Endothelial cell of umbilical vein (primary cell): ENCODE measurements at regions not wholly inside any gene's neighbourhood (a gene's known extent, or its start where the extent isn't known, plus 50 kb on each side); places are given as distances from the start of the nearest gene placed in this dataset.

ENCODE experiments used
- BruUV-seq: library from RNA; stranded (reverse); fragments of 400-500 nt; replicated peaks from 2 replicates; lab custom pipeline; 2021; lab: Mats Ljungman, UMichigan
- CTCF ChIA-PET: fragments of 300-600, 350-600 bp; sonication (Branson Sonifier 250); formaldehyde crosslinking; loops from one replicate; lab custom pipeline; 2021; ENCODE audit warnings: antibody characterized with exemption, inconsistent platforms; lab: Charles Lee
- POLR2A ChIA-PET: fragments of 300-600, 350-600 bp; sonication (Branson Sonifier 250); formaldehyde crosslinking; loops from one replicate; lab custom pipeline; 2021; ENCODE audit warnings: antibody characterized with exemption, inconsistent platforms; lab: Charles Lee
- DNase-seq: peaks from one replicate; pipeline ENCODE4 v3.0.0-alpha.2; 2011; ENCODE audit warnings: low read depth, low spot score
- FAIRE-seq: peaks from 2 replicates; lab custom pipeline; 2011; peaks lifted over from hg19 to GRCh38; lab: Jason Lieb, UNC
- H2AFZ ChIP-seq: 2 replicates; pipeline ENCODE4 v1.6.0; 2012; ENCODE audit warnings: low read depth, low read length, control low read depth, inconsistent platforms
- H3K27ac ChIP-seq: 2 replicates; pipeline ENCODE4 v1.5.1; 2011; ENCODE audit warnings: low read depth, mild to moderate bottlenecking, control low read depth, low read length, moderate library complexity; ENCODE audit not compliant: insufficient read depth
- H3K27me3 ChIP-seq, 2 experiments: 2 replicates each; pipeline versions ENCODE4 v1.6.0 to v1.6.1; 2011; ENCODE audit warnings: low read length in 2 of 2, mixed read lengths in 1 of 2; ENCODE audit not compliant: control insufficient read depth in 2 of 2, insufficient read depth in 2 of 2
- H3K36me3 ChIP-seq, 2 experiments: 2 replicates in 1 of 2; 3 replicates in 1 of 2; pipeline ENCODE4 v1.5.1; 2011; ENCODE audit warnings: low read length in 2 of 2, mild to moderate bottlenecking in 1 of 2, moderate library complexity in 1 of 2; ENCODE audit not compliant: control insufficient read depth in 2 of 2, insufficient read depth in 2 of 2; ENCODE audit errors: extremely low read depth in 1 of 2
- H3K4me1 ChIP-seq: 3 replicates; pipeline ENCODE4 v1.5.1; 2011; ENCODE audit warnings: mild to moderate bottlenecking, low read length; ENCODE audit not compliant: control insufficient read depth, insufficient read depth; ENCODE audit errors: extremely low read depth
- H3K4me2 ChIP-seq: 2 replicates; pipeline ENCODE4 v1.6.1; 2011; ENCODE audit warnings: low read length, control low read depth, mixed read lengths; ENCODE audit not compliant: insufficient read depth
- H3K4me3 ChIP-seq, 3 experiments: fragments of 200-600 bp in 1 of 3; sonication (generic), shearing (Covaris generic) in 1 of 3; replicated peaks in 1 of 3; 2 replicates each; pipeline ENCODE4 v1.5.1; 2011 to 2016; ENCODE audit warnings: control low read depth in 3 of 3, low read length in 3 of 3, mild to moderate bottlenecking in 2 of 3, inconsistent platforms in 1 of 3, low read depth in 1 of 3, moderate library complexity in 1 of 3; ENCODE audit not compliant: insufficient read depth in 1 of 3
- H3K79me2 ChIP-seq: 2 replicates; pipeline ENCODE4 v1.6.0; 2012; ENCODE audit warnings: low read length, inconsistent platforms; ENCODE audit not compliant: control insufficient read depth, insufficient read depth
- H3K9ac ChIP-seq: replicated peaks from 2 replicates; pipeline ENCODE3; 2011; ENCODE audit warnings: low read length, control low read depth; ENCODE audit not compliant: insufficient read depth; ENCODE audit errors: extremely low read depth
- H3K9me1 ChIP-seq: replicated peaks from 3 replicates; pipeline ENCODE4 v1.6.0; 2011; ENCODE audit warnings: mild to moderate bottlenecking, low read length; ENCODE audit not compliant: control insufficient read depth, insufficient read depth; ENCODE audit errors: extremely low read depth
- H3K9me3 ChIP-seq: replicated peaks from 2 replicates; pipeline ENCODE4 v1.5.1; 2012; ENCODE audit warnings: low read length, inconsistent platforms; ENCODE audit not compliant: control insufficient read depth, insufficient read depth
- H4K20me1 ChIP-seq: replicated peaks from 2 replicates; pipeline ENCODE3; 2011; ENCODE audit warnings: mild to moderate bottlenecking, low read length; ENCODE audit not compliant: control insufficient read depth, insufficient read depth; ENCODE audit errors: extremely low read depth
- EZH2 ChIP-seq: IDR thresholded peaks from 2 replicates; pipeline ENCODE4 v1.6.1; 2012; ENCODE audit warnings: borderline replicate concordance, low read depth, mild to moderate bottlenecking, moderate library complexity, low read length, inconsistent platforms; ENCODE audit not compliant: severe bottlenecking
- GATA2 ChIP-seq: IDR thresholded peaks from 2 replicates; pipeline ENCODE4 v1.7.0; 2011; ENCODE audit warnings: low read depth, mild to moderate bottlenecking, moderate library complexity, mixed read lengths, low read length; ENCODE audit not compliant: insufficient read length, insufficient read depth
- JUN ChIP-seq: IDR thresholded peaks from 2 replicates; pipeline ENCODE4 v1.6.1; 2011; ENCODE audit warnings: borderline replicate concordance, low read depth; ENCODE audit not compliant: insufficient read length, insufficient read depth
- MAX ChIP-seq: IDR thresholded peaks from 2 replicates; pipeline ENCODE4 v1.6.1; 2011; ENCODE audit not compliant: insufficient read depth, insufficient read length
- MYC ChIP-seq: IDR thresholded peaks from one replicate; pipeline ENCODE4 v1.6.1; 2011; ENCODE audit warnings: mild to moderate bottlenecking, low read depth, low read length
- POLR2A ChIP-seq: IDR thresholded peaks from 2 replicates; pipeline ENCODE4 v1.6.1; 2012; ENCODE audit warnings: low read depth, mild to moderate bottlenecking, control low read depth, low read length
- POLR2AphosphoS5 ChIP-seq: IDR thresholded peaks from 2 replicates; pipeline ENCODE4 v1.6.1; 2012; ENCODE audit warnings: low read depth, mild to moderate bottlenecking, control low read depth, low read length, moderate library complexity; ENCODE audit not compliant: insufficient read depth
- dilution Hi-C: fragments of 300-500 bp; cut with MboI; formaldehyde crosslinking; loops from one replicate; pipeline ENCODE4 v1.15.0; 2019; ENCODE audit warnings: low sequenced_read_pairs; ENCODE audit not compliant: extremely low pct_ligation_motif_present
- intact Hi-C: fragments of 100-400 bp; cut with micrococcal nuclease; formaldehyde crosslinking; loops from one replicate; pipeline ENCODE4 v1.10.0; 2022
- TF ChIP-seq, protein P1 (sequence below), 2 donors: IDR thresholded peaks; 1 replicate in 1 of 2; 2 replicates in 1 of 2; pipeline ENCODE4 v1.5.1; 2011; ENCODE audit warnings: low read length in 2 of 2, mild to moderate bottlenecking in 2 of 2, moderate library complexity in 2 of 2, control low read depth in 1 of 2, inconsistent platforms in 1 of 2, low read depth in 1 of 2; ENCODE audit not compliant: insufficient read depth in 1 of 2; ENCODE audit errors: extremely low read depth in 1 of 2

- no peaks in the 10 kb centered on the region for H3K79me2 ChIP-seq
- H3K9me1 ChIP-seq: no peaks in the 10 kb centered on the region
Observed at GRCh38 chr20:24081077-24081476, 92.5 kb upstream of the GGTLC1 start.

More at GRCh38 chr20:24081077-24081476, 92.5 kb upstream of the GGTLC1 start:
- no peak for FAIRE-seq
- Histone ChIP-seq H2AFZ (no peak overlapping the region), H3K4me2 (no peak overlapping the region), H3K36me3 (no peaks in the 10 kb centered on the region), H3K27me3 (peaks cover 0 to 7% of the 10 kb centered on the region in 2 experiments), H4K20me1 (no peaks in the 10 kb centered on the region), H3K4me1 (no peaks in the 10 kb centered on the region), H3K4me3 (no peak overlapping the region), H3K9ac (no peak overlapping the region), H3K9me3 (no peaks in the 10 kb centered on the region), H3K27ac (no peak overlapping the region)
- no TSS peak for BruUV-seq
- POLR2A ChIA-PET: no interaction called here
- dilution Hi-C loops: no loop called here
- no peak for DNase-seq
- CTCF ChIA-PET: no interaction called here
- intact Hi-C loops: no loop called here
- no peak for TF ChIP-seq JUN
- no peak for TF ChIP-seq MYC
- no peak for TF ChIP-seq GATA2
- TF ChIP-seq EZH2: no peak
- TF ChIP-seq POLR2A: no peak
- no peak for TF ChIP-seq MAX
- no peak for TF ChIP-seq POLR2AphosphoS5
- TF ChIP-seq, protein P1, sequence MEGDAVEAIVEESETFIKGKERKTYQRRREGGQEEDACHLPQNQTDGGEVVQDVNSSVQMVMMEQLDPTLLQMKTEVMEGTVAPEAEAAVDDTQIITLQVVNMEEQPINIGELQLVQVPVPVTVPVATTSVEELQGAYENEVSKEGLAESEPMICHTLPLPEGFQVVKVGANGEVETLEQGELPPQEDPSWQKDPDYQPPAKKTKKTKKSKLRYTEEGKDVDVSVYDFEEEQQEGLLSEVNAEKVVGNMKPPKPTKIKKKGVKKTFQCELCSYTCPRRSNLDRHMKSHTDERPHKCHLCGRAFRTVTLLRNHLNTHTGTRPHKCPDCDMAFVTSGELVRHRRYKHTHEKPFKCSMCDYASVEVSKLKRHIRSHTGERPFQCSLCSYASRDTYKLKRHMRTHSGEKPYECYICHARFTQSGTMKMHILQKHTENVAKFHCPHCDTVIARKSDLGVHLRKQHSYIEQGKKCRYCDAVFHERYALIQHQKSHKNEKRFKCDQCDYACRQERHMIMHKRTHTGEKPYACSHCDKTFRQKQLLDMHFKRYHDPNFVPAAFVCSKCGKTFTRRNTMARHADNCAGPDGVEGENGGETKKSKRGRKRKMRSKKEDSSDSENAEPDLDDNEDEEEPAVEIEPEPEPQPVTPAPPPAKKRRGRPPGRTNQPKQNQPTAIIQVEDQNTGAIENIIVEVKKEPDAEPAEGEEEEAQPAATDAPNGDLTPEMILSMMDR (IDR thresholded peaks at IDR 0.05; ENCODE audit: extremely low read depth in 1 of 2, insufficient read depth in 1 of 2, low read depth in 1 of 2, low read length in 2 of 2): no peak
